Right atrium auricular region (tissue), 2 donors: ENCODE measurements at regions not wholly inside any gene's neighbourhood (a gene's known extent, or its start where the extent isn't known, plus 50 kb on each side); places are given as distances from the start of the nearest gene placed in this dataset.

Experiments used
- DNase-seq: peaks from one replicate; pipeline ENCODE4 v3.0.0-alpha.2; 2019; ENCODE audit warnings: low spot score
- H3K27ac ChIP-seq, 2 donors: fragments of 200-600 bp; sonication (generic); 1 replicate in 1 of 2; 2 replicates in 1 of 2; pipeline ENCODE4 v1.5.1; 2016 to 2019
- H3K27me3 ChIP-seq, 2 donors: fragments of 200-600 bp; sonication (generic); one replicate each; pipeline versions ENCODE4 v1.5.1 to v1.6.0; 2017 to 2019
- H3K36me3 ChIP-seq: fragments of 200-600 bp; sonication (generic); one replicate; pipeline ENCODE4 v1.5.1; 2016
- H3K4me1 ChIP-seq, 2 donors: fragments of 200-600 bp; sonication (generic); one replicate each; pipeline versions ENCODE4 v1.5.1 to v1.6.0; 2017 to 2019
- H3K4me3 ChIP-seq, 2 donors: fragments of 200-600 bp; sonication (generic); 1 replicate in 1 of 2; 2 replicates in 1 of 2; pipeline ENCODE4 v1.5.1; 2017 to 2019; ENCODE audit warnings: mild to moderate bottlenecking in 1 of 2, moderate library complexity in 1 of 2
- H3K9me3 ChIP-seq, 2 donors: fragments of 200-600 bp; sonication (generic); one replicate each; pipeline ENCODE4 v1.5.1; 2019
- TF ChIP-seq, protein P1 (sequence below), 2 donors: fragments of 200-600 bp; sonication (generic); IDR thresholded peaks; one replicate each; pipeline ENCODE4 v1.5.1; 2019; ENCODE audit warnings: antibody characterized with exemption in 2 of 2

DNA sequence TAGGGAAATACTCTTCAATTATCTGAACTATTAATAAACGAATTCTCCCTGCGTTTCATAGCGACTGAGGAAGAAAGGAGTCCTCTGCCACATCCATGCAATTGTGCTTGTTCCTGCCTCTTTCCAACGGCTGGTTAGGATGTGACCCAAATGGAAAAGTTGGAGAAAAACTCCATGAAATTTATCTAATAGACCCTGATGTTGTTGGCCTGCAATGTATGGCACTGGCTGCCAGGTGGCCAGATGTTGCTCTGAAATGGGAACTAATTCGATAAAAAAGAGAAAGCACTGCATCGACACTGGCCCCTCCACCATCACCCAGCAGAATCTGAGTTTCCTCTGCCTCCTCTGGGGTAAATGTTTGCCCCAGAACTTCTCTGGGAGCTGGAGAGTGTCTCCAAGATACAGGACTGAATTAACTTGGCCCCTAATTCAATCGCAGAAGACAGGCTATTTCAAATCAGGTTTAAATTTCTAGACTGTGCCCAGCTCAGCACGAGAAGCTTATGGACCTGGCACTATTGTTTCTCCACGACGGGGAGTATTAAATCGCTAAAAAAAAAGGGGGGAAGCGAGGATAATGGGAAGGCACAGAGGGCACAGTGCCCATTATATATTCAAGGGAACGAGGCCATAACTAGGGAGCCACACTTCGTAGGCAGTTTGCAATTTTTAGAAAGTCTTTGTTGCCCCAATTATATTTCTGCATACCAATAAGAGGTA, 103.9 kb downstream of the ZIC5 start:
- H3K4me3 ChIP-seq: no peak overlapping the region
- no peak for DNase-seq
- TF ChIP-seq, protein P1, sequence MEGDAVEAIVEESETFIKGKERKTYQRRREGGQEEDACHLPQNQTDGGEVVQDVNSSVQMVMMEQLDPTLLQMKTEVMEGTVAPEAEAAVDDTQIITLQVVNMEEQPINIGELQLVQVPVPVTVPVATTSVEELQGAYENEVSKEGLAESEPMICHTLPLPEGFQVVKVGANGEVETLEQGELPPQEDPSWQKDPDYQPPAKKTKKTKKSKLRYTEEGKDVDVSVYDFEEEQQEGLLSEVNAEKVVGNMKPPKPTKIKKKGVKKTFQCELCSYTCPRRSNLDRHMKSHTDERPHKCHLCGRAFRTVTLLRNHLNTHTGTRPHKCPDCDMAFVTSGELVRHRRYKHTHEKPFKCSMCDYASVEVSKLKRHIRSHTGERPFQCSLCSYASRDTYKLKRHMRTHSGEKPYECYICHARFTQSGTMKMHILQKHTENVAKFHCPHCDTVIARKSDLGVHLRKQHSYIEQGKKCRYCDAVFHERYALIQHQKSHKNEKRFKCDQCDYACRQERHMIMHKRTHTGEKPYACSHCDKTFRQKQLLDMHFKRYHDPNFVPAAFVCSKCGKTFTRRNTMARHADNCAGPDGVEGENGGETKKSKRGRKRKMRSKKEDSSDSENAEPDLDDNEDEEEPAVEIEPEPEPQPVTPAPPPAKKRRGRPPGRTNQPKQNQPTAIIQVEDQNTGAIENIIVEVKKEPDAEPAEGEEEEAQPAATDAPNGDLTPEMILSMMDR (IDR thresholded peaks at IDR 0.05): no peak
- no peaks in the 10 kb centered on the region for H3K9me3 ChIP-seq
- no peaks in the 10 kb centered on the region for H3K36me3 ChIP-seq
- no peaks in the 10 kb centered on the region for H3K27me3 ChIP-seq
- H3K4me1 ChIP-seq: no peaks in the 10 kb centered on the region
- H3K27ac ChIP-seq: no peak overlapping the region

DNA sequence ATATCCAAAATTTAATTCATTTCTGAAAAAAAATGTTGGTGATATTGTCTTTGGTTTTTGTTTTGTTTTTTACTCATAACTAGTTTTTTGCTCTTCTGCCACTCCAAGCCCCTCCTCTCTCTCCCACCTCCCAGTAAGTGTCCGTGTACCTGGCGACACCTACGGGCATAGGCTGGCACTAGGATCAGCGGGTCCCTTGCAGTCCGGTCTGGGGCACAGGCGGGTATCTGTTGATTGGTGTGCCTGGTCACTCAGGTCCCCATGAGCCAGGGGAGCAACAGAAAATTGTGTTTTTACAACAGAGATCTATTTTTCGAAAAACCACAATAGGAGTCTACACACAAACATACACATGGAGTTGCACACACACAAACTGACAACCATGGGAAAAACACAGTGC, 104.8 kb downstream of the ZIC5 start:
- DNase-seq: no peak
- no peaks in the 10 kb centered on the region for H3K36me3 ChIP-seq
- no peak overlapping the region for H3K4me3 ChIP-seq
- H3K9me3 ChIP-seq: no peaks in the 10 kb centered on the region
- no peak overlapping the region for H3K27ac ChIP-seq
- no peaks in the 10 kb centered on the region for H3K27me3 ChIP-seq
- TF ChIP-seq, protein P1 (IDR thresholded peaks at IDR 0.05): no peak
- H3K4me1 ChIP-seq: no peaks in the 10 kb centered on the region

DNA sequence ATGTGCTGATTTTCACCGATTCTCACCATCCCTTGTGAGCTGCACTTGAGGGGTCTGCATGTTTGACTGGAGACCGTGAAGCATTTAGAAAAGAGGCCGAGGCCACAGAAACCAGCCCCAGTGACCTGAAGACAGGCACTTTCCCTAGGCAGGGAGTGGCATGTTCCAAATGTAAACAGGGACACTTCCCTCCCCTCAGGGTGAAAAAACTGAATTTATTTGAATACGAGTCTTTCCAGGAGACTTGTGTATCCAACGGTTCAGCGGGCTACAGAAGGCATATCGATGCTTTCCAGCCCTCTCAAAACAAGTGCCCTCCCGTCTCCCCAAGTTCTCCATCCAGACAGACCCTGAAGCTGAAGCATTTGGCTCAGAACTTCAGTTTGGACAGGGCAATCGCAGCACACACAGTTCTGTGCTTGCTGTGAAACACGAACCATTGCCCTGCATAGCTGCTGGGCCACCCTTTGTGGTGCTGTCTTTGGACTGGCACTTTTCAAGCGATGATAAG, 106.1 kb downstream of the ZIC5 start:
- no peak overlapping the region for H3K27ac ChIP-seq
- H3K4me3 ChIP-seq: no peak overlapping the region
- no peaks in the 10 kb centered on the region for H3K36me3 ChIP-seq
- H3K27me3 ChIP-seq: no peaks in the 10 kb centered on the region
- no peak for DNase-seq
- TF ChIP-seq, protein P1 (IDR thresholded peaks at IDR 0.05): no peak
- H3K9me3 ChIP-seq: no peaks in the 10 kb centered on the region
- H3K4me1 ChIP-seq: no peaks in the 10 kb centered on the region

DNA sequence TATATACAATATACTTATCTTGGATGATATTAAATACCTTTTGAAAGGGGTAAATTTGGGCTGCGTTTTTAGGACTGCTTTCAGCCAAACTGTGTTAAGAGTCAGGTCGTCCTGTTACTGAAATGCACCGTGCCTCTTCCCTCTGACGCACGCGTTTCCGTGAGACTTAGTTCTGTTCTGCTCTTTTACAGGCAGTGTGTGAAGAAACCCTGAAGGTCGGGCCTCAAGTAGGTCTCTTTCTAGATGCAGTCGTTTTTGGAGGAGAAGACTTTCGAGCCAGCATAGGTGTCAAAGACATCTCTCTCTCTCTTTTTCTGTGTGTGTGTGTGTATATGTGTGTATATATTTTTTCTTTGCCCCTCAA, 107.0 kb downstream of the ZIC5 start:
- Histone ChIP-seq H3K27me3 (no peaks in the 10 kb centered on the region), H3K27ac (no peak overlapping the region), H3K9me3 (no peaks in the 10 kb centered on the region), H3K4me3 (no peak overlapping the region), H3K36me3 (no peaks in the 10 kb centered on the region), H3K4me1 (no peaks in the 10 kb centered on the region)
- DNase-seq: no peak
- TF ChIP-seq, protein P1 (IDR thresholded peaks at IDR 0.05): no peak

DNA sequence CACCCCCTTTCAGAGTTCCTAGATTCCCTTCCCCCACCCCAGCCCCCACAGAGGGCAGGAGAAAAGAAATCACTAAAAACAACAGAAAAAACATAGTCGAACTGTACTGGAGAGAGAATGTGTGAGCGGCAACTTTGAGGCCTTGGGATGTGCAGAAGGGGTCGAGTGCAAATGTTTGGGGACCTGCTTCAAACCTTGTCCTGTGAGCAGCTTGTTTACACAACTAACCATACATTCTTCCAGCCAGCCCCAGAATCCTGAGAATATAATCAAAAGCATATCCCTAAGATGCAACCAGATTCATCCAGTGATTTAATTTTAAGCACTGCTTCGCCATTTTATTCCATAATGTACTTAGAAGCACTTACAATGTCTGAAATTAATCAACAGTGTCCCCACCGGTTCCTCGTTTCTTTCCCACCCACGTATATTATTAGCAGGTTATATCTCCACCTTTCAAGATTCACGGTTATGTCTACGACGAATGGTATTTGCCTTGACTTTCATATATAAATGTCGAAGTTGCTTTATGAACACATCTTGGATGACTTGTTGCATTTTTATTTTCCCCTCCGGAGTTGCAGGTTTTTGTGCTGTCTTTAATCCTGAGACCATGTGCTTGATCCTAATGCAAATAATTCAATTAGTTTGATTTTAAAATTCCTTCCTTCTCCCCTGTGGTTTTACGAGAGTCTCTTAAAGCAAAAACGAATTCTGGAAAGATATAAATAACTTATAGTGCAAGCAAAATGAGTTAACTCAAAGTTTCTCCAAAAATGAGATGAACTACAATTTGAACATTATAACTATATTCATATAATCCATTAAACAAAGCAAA, 107.6 kb downstream of the ZIC5 start:
- H3K4me3 ChIP-seq: no peak overlapping the region
- DNase-seq: no peak
- no peaks in the 10 kb centered on the region for H3K27me3 ChIP-seq

More for the DNA sequence above, 107.6 kb downstream of the ZIC5 start:
- TF ChIP-seq, protein P1 (IDR thresholded peaks at IDR 0.05): no peak
- no peaks in the 10 kb centered on the region for H3K4me1 ChIP-seq
- no peak overlapping the region for H3K27ac ChIP-seq
- no peaks in the 10 kb centered on the region for H3K36me3 ChIP-seq
- no peaks in the 10 kb centered on the region for H3K9me3 ChIP-seq
